ENCODE measurements at regions not wholly inside any gene's neighbourhood (a gene's known extent, or its start where the extent isn't known, plus 50 kb on each side); places are given as distances from the start of the nearest gene placed in this dataset.
"Not testable (repeated sequence)": the region's sequence is repeated elsewhere in the genome, so short reads cannot be mapped to it uniquely, and the experiment has no call there.

GRCh38 chr5:102099766-102100331 lies 196.2 kb downstream of the SLCO4C1 start:
- no peak overlapping the region for H3K27ac Mint-ChIP-seq
- TF ChIP-seq, protein P1, sequence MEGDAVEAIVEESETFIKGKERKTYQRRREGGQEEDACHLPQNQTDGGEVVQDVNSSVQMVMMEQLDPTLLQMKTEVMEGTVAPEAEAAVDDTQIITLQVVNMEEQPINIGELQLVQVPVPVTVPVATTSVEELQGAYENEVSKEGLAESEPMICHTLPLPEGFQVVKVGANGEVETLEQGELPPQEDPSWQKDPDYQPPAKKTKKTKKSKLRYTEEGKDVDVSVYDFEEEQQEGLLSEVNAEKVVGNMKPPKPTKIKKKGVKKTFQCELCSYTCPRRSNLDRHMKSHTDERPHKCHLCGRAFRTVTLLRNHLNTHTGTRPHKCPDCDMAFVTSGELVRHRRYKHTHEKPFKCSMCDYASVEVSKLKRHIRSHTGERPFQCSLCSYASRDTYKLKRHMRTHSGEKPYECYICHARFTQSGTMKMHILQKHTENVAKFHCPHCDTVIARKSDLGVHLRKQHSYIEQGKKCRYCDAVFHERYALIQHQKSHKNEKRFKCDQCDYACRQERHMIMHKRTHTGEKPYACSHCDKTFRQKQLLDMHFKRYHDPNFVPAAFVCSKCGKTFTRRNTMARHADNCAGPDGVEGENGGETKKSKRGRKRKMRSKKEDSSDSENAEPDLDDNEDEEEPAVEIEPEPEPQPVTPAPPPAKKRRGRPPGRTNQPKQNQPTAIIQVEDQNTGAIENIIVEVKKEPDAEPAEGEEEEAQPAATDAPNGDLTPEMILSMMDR (IDR thresholded peaks at IDR 0.05; ENCODE audit: unreplicated experiment): no peak
- DNase-seq (ENCODE audit: low spot score in 2 of 2, unreplicated experiment in 2 of 2): no peak
- peaks cover 5% of the 10 kb centered on the region for H3K27me3 Mint-ChIP-seq (ENCODE audit: low read depth)
- H3K36me3 Mint-ChIP-seq: no peaks in the 10 kb centered on the region
- H3K4me1 Mint-ChIP-seq: peaks cover 3% of the 10 kb centered on the region
- peaks cover 13% of the 10 kb centered on the region for H3K9me3 Mint-ChIP-seq
- H3K4me3 Mint-ChIP-seq: no peak overlapping the region

GRCh38 chr5:102099083-102099482 lies 197.0 kb downstream of the SLCO4C1 start:
- not testable (repeated sequence) for H3K4me3 Mint-ChIP-seq; DNase-seq (ENCODE audit: low spot score in 2 of 2, unreplicated experiment in 2 of 2); H3K27ac Mint-ChIP-seq; H3K4me1 Mint-ChIP-seq; H3K27me3 Mint-ChIP-seq (ENCODE audit: low read depth); H3K36me3 Mint-ChIP-seq
- peaks cover 13% of the 10 kb centered on the region for H3K9me3 Mint-ChIP-seq

- not testable (repeated sequence) for H3K27ac Mint-ChIP-seq; H3K4me3 Mint-ChIP-seq; DNase-seq (ENCODE audit: low spot score in 2 of 2, unreplicated experiment in 2 of 2)
These were observed 197.5 kb downstream of the SLCO4C1 start for GRCh38 chr5:102098606-102099005.

GRCh38 chr5:102090770-102091169 lies 205.3 kb downstream of the SLCO4C1 start:
- Mint-ChIP-seq H3K27ac (no peak overlapping the region), H3K27me3 (ENCODE audit: low read depth) (peaks cover 7% of the 10 kb centered on the region), H3K9me3 (peaks cover 6% of the 10 kb centered on the region), H3K4me1 (peaks cover 7% of the 10 kb centered on the region), H3K4me3 (no peak overlapping the region), H3K36me3 (no peaks in the 10 kb centered on the region)
- DNase-seq (ENCODE audit: low spot score in 2 of 2, unreplicated experiment in 2 of 2): no peak
- TF ChIP-seq, protein P1 (IDR thresholded peaks at IDR 0.05; ENCODE audit: unreplicated experiment): no peak

More at GRCh38 chr5:102098606-102099005, 197.5 kb downstream of the SLCO4C1 start:
- not testable (repeated sequence) for H3K4me1 Mint-ChIP-seq; H3K36me3 Mint-ChIP-seq; H3K27me3 Mint-ChIP-seq (ENCODE audit: low read depth)
- H3K9me3 Mint-ChIP-seq: peaks cover 13% of the 10 kb centered on the region

DNA sequence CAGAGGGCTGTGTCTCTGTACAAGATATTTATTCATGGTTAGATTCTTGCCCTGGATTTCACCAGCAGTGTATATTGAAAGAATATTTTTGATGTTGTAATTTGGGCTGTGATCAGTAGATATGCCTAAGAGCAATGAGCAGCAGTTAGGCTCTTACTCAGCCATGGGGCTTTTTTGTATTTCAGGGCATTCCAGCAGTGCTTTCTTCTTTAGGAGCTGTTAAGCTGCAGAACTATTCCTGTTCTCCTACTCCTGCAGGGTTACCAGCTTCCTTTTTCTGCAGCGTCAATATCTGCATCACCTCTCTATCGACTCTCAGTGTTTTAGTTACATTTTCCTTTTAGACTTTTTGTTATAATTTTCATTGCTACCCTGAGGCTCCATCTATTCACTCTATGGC lies 206.2 kb downstream of the SLCO4C1 start:
- Mint-ChIP-seq H3K27me3 (ENCODE audit: low read depth) (peaks cover 5% of the 10 kb centered on the region), H3K36me3 (no peaks in the 10 kb centered on the region), H3K4me1 (peaks cover 7% of the 10 kb centered on the region), H3K4me3 (no peak overlapping the region), H3K27ac (no peak overlapping the region), H3K9me3 (peaks cover 6% of the 10 kb centered on the region)
- DNase-seq (ENCODE audit: low spot score in 2 of 2, unreplicated experiment in 2 of 2): no peak
- TF ChIP-seq, protein P1 (IDR thresholded peaks at IDR 0.05; ENCODE audit: unreplicated experiment): no peak

DNA sequence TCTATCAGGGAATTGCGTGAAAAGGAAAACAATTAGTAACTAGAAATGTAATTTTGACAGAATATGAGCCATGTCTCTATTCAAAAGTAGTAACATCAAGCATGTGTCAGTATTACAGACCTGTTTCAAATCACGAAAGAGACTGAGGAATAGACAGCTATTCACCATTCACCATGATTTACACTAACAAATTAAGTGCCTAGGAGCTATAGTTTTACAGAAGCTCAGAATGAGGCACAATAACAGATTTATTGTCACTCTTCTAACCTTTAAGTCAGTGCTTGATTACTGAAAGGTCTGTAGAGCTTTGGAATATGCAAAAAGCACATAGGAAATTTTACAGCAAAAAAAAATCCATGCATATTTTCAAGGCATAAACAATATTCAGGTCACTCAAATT lies 208.2 kb downstream of the SLCO4C1 start:
- Mint-ChIP-seq H3K36me3 (no peaks in the 10 kb centered on the region), H3K4me3 (no peak overlapping the region), H3K27me3 (ENCODE audit: low read depth) (peaks cover 5% of the 10 kb centered on the region), H3K4me1 (peaks cover 7% of the 10 kb centered on the region), H3K27ac (no peak overlapping the region), H3K9me3 (peaks cover 7% of the 10 kb centered on the region)
- TF ChIP-seq, protein P1 (IDR thresholded peaks at IDR 0.05; ENCODE audit: unreplicated experiment): no peak
- no peak for DNase-seq (ENCODE audit: low spot score in 2 of 2, unreplicated experiment in 2 of 2)

DNA sequence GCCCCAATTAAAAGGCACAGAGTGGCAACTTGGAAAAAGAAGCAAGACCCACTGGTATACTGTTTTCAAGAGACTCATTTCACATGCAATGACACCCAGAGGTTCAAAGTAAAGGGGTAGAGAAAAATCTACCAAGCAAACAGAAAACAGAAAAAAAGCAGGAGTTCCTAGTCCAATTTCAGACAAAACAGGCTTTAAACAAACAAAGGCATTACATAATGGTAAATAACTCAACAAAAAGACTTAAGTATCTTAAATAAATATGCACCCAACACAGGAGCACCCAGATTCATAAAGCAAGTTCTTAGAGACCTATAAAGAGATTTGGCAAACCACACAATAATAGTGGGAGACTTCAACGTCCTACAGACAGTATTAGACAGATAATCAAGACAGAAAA lies 215.8 kb downstream of the SLCO4C1 start:
- no peak overlapping the region for H3K4me3 Mint-ChIP-seq
- H3K27me3 Mint-ChIP-seq (ENCODE audit: low read depth): no peaks in the 10 kb centered on the region
- no peak for DNase-seq (ENCODE audit: low spot score in 2 of 2, unreplicated experiment in 2 of 2)
- no peak overlapping the region for H3K27ac Mint-ChIP-seq
- H3K9me3 Mint-ChIP-seq: peaks cover 24% of the 10 kb centered on the region
- H3K4me1 Mint-ChIP-seq: peaks cover 6% of the 10 kb centered on the region
- TF ChIP-seq, protein P1 (IDR thresholded peaks at IDR 0.05; ENCODE audit: unreplicated experiment): no peak
- H3K36me3 Mint-ChIP-seq: peaks cover 2% of the 10 kb centered on the region

Data from mesothelial cell of epicardium (in vitro differentiated cells).